ENCODE measurements at regions not wholly inside any gene's neighbourhood (a gene's known extent, or its start where the extent isn't known, plus 50 kb on each side); places are given as distances from the start of the nearest gene placed in this dataset.
"Not testable (repeated sequence)": the region's sequence is repeated elsewhere in the genome, so short reads cannot be mapped to it uniquely, and the experiment has no call there.

- no peak for ATAC-seq
- intact Hi-C loops (cut with DNase I, micrococcal nuclease): no loop called here
- DNase-seq: no peak
Observed at GRCh38 chr6:120320481-120321162, 971.1 kb upstream of the MAN1A1 start.

- ATAC-seq (no peak), DNase-seq (no peak)
- intact Hi-C loops (cut with DNase I, micrococcal nuclease): no loop called here
Observed at GRCh38 chr6:120304223-120304622, 954.7 kb upstream of the MAN1A1 start.

DNA sequence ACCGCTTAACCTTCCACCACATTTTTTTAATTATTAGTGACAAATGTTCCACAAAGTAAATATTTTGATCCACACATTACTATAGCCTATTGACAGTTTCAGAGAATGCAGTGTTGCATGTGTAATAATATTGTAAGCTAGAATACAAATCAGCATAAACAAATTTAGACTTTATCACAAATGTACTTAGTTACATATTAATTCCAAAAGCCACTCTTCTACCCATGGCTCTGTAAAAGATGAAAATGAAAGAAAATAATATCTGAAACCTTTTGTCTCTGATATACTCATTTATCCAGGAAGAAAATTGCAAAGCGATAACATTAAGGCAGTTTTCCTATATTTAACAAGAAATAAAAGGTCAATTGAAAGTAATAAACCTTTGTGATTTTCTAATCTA is 954.0 kb upstream of the MAN1A1 start:
- DNase-seq (no peak), ATAC-seq (no peak)
- intact Hi-C loops (cut with DNase I, micrococcal nuclease): no loop called here

- intact Hi-C loops (cut with DNase I, micrococcal nuclease): no loop called here
- ATAC-seq (no peak), DNase-seq (no peak)
Observed at GRCh38 chr6:120302041-120302440, 952.5 kb upstream of the MAN1A1 start.

DNA sequence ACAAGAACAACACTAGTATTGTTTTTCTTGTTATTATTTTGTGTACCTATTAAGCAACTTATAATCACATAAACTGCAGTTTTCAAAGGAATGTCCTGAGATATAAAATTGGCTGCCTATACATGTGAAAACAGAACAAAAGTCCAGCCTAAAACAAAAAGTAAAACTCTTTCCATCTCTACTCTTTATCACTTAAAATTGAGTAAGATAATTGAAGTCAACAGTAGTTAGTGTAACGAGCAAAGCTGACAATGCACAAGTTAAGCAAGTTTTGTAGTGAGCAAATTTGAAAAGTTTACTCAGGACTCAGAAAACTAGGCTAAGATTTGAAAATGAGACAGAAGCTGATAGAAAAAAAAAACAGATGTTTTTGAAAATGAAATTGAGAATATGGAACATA is 941.4 kb upstream of the MAN1A1 start:
- ATAC-seq (no peak), DNase-seq (no peak)
- intact Hi-C loops (cut with DNase I, micrococcal nuclease): no loop called here

GRCh38 chr6:120282005-120282404 is 932.4 kb upstream of the MAN1A1 start:
- DNase-seq: no peak
- no peak for ATAC-seq
- intact Hi-C loops (cut with DNase I, micrococcal nuclease): no loop called here

- ATAC-seq (no peak), DNase-seq (no peak)
- intact Hi-C loops (cut with DNase I, micrococcal nuclease): no loop called here
Observed at GRCh38 chr6:120279466-120280167, 930.1 kb upstream of the MAN1A1 start.

DNA sequence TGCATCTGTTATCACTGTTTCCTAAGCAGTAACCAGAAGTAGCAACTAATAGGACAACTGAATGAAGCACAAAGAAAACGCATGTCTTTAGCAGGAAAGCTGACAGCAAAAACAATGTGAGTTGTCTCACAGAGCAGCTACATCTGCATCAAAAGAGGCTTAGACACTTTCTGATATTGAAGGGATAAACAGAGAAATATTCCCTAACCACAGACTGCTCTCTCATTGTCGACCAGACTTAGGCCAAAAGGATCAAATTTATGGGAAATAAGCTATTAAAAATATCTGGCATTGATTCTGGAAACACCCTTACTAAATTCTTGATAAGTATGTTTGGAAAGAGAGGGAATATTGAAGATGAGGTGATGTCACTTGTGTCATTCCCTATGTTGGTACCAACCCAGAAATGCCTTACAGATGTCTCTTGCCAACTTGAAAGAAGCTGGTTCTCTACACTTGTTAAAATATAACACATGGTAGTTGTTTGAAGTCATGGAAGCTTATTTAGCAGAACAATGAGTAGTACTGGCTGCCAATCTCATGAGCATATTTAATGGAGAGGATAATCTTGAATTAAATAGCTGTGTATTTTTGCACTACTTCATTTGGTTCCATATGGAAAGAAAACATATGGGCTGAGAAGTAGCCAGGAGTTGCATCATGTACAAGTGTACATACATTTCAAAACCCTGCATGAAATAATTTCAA is 929.3 kb upstream of the MAN1A1 start:
- DNase-seq: no peak
- intact Hi-C loops (cut with DNase I, micrococcal nuclease): no loop called here
- ATAC-seq: no peak

GRCh38 chr6:120274547-120274946 is 925.0 kb upstream of the MAN1A1 start:
- intact Hi-C loops (cut with DNase I, micrococcal nuclease): no loop called here
- ATAC-seq (no peak), DNase-seq (no peak)

GRCh38 chr6:120273411-120273810 is 923.9 kb upstream of the MAN1A1 start:
- DNase-seq (no peak), ATAC-seq (no peak)
- intact Hi-C loops (cut with DNase I, micrococcal nuclease): no loop called here

- ATAC-seq (no peak), DNase-seq (no peak)
- intact Hi-C loops (cut with DNase I, micrococcal nuclease): no loop called here
Observed at GRCh38 chr6:120272038-120272437, 922.5 kb upstream of the MAN1A1 start.

GRCh38 chr6:120268256-120268655 is 918.7 kb upstream of the MAN1A1 start:
- DNase-seq; intact Hi-C loops (cut with DNase I, micrococcal nuclease): not testable (repeated sequence)

DNA sequence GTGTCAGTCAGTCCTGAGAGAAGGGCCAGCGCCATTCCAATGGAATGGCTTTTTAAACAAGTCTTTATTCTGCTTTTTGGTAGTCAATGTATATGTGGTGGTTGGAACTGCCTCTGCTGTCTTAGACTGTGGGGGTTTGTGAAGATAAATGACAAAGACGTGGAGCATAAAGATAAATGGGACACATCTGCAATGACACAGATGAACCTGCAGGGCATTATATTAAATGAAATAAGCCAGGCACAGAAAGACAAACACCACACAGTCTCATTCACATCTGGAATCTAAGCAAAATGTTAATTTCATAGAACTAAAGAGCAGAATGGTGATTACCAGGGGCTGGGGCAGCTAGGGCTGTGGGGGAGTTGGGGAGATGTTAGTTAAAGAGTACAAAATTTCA is 912.8 kb upstream of the MAN1A1 start:
- ATAC-seq: no peak
- intact Hi-C loops (cut with DNase I, micrococcal nuclease): no loop called here
- no peak for DNase-seq

More at GRCh38 chr6:120268256-120268655, 918.7 kb upstream of the MAN1A1 start:
- ATAC-seq: not testable (repeated sequence)

GRCh38 chr6:120260636-120261035 is 911.1 kb upstream of the MAN1A1 start:
- DNase-seq (no peak), ATAC-seq (no peak)
- intact Hi-C loops (cut with DNase I, micrococcal nuclease): no loop called here

GRCh38 chr6:120254651-120255050 is 905.1 kb upstream of the MAN1A1 start:
- intact Hi-C loops (cut with DNase I, micrococcal nuclease): no loop called here
- DNase-seq (no peak), ATAC-seq (no peak)

DNA sequence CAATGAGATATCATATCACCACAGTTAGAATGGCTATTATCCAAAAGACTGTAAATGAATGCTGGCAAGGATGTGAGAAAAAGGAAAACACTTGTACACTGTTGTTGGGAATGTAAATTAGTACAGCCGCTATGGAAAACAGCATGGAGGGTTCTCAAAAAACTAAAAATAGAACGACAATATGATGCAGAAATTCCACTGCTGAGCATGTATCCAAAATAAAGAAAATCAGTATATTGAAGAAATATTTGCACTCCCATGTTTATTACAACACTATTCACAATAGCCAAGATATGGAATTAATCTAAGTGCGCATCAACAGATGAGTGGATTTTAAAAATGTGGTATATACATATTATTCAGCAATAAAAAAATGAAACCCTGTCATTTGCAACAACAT is 898.9 kb upstream of the MAN1A1 start:
- no peak for ATAC-seq
- no peak for DNase-seq

GRCh38 chr6:120237221-120237620 is 887.7 kb upstream of the MAN1A1 start:
- ATAC-seq (no peak), DNase-seq (no peak)
- intact Hi-C loops (cut with DNase I, micrococcal nuclease): no loop called here

More for the DNA sequence above, 898.9 kb upstream of the MAN1A1 start:
- intact Hi-C loops (cut with DNase I, micrococcal nuclease): no loop called here

DNA sequence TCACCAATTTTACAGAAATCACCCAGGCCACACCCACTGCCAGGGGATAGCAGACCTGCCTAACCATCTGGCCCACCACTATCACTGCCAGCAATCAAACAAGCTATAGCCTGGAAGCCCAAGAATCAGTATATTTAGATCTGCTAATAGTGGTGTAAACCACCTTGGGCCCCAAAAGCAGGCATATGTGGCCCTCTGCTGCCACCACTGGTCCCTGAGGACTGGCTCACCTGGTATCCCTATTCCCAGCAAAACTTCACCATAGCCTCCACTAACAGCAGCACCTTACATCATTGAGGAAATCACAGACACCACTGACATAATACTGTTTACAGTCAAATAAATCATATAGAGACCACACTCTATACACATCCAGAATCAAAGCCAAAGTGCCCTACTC is 880.4 kb upstream of the MAN1A1 start:
- intact Hi-C loops (cut with DNase I, micrococcal nuclease): no loop called here
- ATAC-seq: no peak

GRCh38 chr6:120228297-120228696 is 878.7 kb upstream of the MAN1A1 start:
- ATAC-seq (no peak), DNase-seq (no peak)
- intact Hi-C loops (cut with DNase I, micrococcal nuclease): no loop called here

More for the DNA sequence above, 880.4 kb upstream of the MAN1A1 start:
- no peak for DNase-seq

DNA sequence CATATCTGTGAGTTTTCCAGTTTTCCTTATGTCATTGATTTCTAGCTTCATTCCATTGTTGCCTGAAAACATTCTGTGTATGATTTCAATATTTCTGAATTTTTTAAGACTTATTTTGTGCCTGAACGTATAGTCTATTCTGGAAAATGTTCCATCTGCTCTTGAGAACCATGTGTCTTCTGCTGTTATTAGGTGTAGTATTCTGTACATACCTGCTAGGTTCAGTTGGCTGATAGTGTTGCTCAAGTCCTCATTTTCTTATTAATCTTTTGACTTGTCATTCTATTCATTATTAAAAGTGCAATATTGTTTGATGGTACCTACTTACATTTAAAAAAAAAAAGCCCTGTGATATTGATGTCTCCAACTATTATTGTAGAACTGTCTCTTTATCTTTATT is 869.8 kb upstream of the MAN1A1 start:
- ATAC-seq: no peak
- DNase-seq: no peak
- intact Hi-C loops (cut with DNase I, micrococcal nuclease): no loop called here
